HUDEP-2 (cell line): ENCODE measurements at regions not wholly inside any gene's neighbourhood (a gene's known extent, or its start where the extent isn't known, plus 50 kb on each side); places are given as distances from the start of the nearest gene placed in this dataset.

Experiments
- DNase-seq, 76 experiments: peaks; one replicate each; lab custom pipeline; 2025; ENCODE audit not compliant: unreplicated experiment in 76 of 76; lab: John Stamatoyannopoulos, UW

DNA sequence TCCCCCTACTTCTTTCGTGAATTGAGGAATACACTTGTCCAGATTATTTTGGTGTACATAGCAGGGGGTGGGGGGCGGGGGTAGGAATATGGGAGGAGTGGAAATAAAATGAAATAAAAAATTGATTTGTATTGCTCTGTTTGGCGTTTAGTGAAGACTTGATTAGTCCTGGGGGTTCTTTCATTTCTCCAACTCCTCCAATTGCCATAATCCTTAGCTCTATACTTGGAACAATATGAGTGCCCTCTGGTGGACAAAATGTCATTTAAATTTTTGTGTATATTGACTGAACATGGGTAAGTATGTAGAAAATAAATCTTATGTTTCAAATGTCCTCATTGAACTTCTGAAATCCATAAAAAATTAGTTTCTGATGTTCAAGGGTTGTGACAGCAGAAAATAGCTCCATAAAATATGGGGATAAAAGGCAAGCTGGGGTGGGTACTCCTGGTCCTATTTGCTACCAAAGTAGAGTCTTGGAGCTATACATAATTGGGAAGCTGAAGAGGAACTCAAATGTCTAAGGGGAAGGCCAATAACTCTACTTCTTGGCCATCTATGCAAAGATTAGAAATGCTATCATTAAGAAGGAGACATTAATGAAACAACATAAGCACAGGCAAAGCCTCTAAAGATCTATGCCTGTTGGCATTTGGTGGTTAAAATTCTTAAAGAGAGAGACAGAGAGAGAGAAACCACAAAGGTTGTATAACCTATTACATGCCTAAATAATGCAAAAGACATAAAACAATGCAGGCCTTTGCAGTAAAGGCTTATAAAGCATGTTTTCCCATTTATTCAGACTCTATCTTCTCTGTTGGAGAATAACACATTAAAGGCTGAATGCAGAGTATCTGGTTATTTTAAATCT is 421.6 kb downstream of the METTL15 start:
- DNase-seq, result peak in 17 of 76 experiments; percentile 3 to 46 (median 22)

DNA sequence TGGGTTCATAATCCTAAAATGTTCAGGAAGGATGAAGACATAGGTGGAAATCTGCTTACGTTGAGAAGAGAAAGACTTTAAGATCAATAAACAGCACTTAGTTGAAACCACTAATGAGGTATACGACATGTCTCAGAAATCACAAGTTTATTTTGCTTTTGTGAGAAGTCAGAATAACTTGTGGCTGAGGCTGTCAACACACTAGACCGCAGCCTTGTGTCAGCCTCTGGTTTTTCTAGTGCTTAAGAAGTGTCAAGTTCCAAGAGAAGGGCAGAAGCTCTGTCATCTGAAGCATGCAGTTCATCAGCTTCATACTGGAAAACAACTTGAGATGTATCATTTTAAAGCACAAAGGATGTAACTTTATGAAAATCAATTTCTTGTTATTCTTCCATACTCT is 420.9 kb downstream of the METTL15 start:
- no peak for DNase-seq

DNA sequence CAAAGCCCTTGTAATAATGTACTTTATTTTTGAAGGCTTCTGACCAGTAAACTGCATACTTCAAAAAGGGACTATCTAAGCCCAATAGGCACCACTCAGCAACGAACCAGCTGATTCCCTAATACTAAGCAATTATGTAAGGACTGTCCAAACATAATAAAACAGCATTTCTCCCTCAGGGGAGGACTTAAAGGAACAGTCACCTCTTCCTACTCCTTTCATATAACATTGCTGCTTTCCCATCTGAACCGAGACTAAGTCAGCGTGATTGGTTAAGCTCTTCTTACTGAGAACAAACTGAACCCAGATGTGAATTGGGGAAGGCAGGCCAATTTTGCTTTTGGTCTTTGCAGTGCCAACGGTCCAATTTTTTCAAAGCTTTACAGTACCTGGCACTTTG is 420.0 kb downstream of the METTL15 start:
- no peak for DNase-seq

DNA sequence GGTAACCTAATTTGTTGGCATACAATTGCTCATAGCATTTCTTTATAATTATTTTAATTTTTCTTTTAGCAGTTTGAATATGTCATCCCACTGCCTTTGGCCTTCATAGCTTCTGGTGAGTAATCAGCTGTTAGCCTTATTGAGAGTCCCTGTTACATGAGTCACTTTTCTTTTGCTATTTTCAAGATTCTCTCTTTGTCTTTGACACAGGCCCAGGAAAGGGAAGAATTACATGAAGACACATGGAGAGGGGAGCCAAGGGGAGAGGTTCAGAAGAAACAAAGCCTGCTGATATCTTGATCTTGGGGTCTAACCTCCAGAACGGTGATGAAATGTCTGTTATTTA is 418.2 kb downstream of the METTL15 start:
- no peak for DNase-seq

DNA sequence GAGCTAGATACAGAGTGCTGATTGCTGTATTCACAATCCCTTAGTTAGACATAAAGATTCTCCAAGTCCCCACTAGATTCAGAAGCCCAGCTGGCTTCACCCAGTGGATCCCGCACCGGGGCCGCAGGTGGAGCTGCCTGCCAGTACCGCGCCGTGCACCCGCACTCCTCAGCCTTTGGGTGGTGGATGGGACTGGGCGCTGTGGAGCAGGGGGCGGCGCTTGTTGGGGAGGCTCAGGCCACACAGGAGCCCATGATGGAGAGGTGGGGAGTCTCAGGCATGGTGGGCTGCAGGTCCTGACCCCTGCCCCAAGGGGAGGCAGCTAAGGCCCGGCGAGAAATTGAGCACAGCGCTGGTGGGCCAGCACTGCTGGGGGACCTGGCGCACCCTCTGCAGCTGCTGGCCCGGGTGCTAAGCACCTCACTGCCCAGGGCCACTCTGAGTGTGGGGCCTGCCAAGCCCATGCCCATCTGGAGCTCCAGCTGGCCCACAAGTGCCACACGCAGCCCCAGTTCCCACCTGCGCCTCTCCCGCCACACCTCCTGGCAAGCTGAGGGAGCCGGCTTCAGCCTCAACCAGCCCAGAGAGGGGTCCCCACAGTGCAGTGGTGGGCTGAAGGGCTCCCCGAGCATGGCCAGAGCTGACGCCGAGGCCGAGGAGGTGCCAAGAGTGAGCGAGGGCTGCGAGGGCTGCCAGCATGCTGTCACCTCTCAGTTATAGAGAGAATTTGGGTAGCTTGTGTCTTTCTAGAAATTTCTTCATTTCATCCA is 417.6 kb downstream of the METTL15 start:
- no peak for DNase-seq

DNA sequence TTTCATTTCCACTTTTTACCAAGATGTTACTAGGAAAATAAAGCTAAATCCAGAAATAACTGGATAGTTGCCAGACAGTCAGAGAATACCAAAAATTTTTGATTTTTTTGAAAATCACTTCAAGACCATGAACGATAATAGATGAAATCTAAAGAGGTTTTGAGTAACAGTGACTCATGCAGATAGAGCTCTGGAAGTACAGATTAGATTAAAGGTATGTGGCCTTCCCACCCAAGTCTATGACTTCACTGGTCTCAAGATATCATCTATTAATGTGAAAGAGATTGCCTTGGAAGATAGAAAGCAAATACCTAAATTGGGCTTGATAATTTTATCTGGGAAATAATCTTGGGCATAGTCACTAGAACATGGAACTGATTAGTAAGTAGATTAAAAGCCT is 415.9 kb downstream of the METTL15 start:
- no peak for DNase-seq

DNA sequence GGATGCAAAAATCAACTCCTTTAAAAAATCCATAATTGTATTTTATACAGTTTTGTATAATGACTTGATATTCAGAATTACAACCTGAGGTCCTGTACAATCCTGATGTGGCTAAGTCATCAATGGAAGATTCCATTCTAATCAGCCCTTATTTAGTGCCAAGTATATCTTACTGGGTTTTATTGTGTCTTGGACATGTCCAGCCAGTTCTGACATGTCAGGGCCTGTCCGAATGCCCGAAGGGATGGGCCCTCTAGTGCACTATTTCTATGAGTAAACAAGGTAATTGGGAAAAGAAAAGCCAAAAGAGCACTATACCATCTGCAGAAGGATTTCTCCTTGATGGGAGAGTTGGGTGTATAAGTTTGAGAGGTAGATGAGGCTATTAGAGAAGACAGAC is 412.9 kb downstream of the METTL15 start:
- DNase-seq, result no peak

DNA sequence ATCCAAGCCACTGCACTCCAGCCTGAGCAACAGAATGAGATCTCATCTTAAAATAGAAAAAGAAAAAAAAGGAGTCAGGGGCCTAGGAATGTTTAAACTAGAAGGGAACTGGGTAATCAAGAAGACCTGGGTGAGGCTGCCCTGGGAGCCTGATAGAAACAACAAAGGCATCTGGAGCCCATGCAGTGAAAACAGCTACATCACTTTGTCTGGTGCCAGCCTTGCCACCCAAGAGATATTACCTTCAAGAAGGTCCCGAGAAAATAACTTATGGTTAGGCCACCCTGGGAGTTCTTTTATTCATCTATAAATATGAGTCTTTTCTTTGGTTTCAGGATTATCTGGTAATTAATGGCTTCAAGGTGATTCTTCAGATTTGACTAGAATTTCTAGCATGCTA is 412.1 kb downstream of the METTL15 start:
- no peak for DNase-seq

DNA sequence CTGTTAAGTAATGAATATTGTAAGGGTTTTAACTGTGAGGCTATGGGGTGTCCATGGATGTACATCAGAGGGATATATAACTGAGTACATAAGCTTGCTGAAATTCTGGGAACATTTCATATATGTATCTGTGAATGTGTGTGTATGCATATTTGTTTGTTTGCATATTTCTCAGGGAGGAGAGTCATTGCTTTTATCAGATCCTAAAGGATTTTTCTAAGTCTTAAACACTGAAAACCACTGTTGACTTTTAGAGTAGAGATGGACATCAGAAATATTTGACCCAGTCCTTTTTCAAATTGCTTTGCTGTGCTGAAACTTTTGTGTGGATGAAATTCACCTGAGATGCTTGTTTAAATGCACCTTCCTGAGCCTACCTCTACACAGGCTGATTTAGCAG is 410.6 kb downstream of the METTL15 start:
- DNase-seq, result no peak

DNA sequence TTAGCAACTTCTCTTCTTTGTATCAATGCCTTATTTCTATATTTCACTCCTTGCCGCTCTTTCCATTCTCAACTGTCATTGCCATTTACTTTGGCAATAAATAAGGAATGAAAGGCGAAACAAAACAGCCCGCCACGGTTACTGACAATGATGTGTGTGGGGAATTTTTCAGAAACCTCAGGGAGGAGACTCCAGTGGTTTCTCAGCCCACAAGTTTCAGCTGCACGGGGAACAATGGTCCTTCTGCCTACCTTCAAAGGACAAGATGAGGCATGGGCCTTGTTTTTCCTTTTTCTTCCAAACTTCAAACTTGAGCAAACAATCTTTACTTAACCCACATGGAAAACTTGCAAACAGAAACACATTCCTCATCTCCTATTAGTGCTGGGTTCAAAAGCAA is 409.4 kb downstream of the METTL15 start:
- no peak for DNase-seq

DNA sequence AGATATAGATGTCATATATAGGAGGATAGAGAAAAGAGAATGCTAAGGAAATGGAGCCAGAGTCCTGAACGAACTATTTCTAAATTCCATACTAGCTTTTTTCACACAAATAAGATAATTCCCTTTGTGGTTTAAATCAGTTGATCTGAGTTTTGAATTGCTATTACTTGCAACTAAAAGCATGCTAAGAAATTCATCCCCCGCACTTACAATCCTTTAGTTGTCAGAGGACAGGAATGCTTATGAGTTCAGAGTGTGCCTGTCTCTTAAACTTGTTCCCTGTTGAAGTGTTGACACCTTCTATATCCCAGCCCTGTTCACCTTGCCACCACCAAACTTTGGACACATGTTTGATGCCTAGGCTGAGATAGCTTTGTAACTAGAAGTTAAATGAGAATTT is 406.2 kb downstream of the METTL15 start:
- no peak for DNase-seq

DNA sequence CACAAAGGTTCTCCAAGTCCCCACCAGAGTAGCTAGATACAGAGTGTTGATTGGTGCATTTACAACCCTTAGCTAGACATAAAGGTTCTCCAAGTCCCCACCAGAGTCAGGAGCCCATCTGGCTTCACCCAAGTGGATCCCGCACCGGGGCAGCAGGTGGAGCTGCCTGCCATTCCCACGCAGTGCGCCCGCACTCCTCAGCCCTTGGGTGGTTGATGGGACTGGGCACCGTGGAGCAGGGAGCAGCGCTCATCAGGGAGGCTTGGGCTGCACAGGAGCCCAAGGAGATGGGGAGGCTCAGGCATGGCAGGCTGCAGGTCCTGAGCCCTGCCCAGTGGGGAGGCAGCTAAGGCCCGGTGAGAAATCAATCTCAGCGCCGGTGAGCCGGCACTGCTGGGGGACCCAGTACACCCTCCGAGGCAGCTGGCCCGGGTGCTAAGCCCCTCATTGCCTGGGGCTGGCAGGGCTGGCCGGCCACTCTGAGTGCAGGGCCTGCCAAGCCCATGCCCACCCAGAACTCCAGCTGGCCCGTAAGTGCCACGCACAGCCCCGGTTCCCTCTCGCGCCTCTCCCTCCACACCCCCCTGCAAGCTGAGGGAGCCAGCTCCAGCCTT is 404.1 kb downstream of the METTL15 start:
- DNase-seq, result no peak

DNA sequence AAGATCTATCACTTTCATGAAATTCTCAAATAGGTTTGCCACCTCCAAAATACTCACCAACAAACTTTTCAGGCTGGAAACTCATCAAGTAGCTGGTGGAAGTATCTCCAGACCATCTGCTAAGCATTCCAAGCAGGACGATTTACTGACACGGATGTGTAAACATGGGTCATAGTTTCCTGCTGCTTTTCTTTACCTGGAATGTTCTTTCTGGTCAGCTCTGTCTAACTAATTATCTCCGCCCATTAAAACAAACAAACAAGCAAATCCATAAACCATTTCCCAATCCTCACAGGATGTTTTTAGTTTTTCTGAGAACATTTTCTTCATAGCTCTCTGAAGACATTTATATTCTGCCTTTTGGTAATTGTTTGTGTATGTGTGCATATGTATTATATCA is 397.0 kb downstream of the METTL15 start:
- no peak for DNase-seq

DNA sequence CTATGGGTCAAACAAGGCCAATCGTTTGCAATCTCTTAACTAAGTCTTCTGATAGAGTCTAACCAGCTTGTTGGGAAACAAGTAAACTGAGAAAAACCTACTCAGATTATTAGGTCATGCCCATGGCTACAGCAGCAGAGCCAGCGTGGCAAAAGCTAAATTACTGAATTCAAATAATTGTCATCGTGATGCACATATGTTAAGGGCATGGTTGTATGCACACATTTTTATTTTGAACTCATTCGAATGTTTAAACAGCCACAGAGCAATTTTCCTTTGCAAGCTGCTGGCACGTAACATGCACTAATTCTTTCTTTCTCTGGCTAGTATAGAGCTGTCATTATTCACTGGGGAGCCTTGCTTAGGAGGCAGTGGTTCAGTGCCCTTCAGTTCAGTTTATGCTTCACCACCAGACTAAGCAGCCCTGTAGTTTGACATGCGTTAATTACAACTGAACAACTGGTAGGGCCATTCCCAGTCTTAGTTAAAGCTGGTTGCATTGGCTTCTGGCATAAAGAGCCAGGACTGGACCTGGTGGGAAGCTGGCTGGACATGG is 396.4 kb downstream of the METTL15 start:
- no peak for DNase-seq

DNA sequence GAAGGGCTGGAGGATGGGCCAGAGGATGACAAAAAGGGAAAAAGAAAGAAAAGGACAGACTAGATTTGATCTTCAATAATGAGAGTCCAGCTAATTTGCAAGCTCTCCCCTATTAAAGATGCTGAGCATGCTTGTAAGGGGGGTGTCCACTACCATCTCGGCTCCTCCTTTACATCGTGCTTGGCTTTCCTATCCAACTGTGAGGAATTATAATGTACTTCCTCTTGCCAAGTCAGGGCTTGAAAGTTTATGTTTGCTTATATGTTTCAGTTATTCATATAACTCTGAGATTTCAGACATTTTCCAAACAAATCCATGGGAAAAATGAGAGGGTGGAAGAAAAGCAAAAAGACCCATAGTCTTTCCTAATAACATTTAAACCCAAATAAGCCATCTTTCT is 387.1 kb downstream of the METTL15 start:
- no peak for DNase-seq

DNA sequence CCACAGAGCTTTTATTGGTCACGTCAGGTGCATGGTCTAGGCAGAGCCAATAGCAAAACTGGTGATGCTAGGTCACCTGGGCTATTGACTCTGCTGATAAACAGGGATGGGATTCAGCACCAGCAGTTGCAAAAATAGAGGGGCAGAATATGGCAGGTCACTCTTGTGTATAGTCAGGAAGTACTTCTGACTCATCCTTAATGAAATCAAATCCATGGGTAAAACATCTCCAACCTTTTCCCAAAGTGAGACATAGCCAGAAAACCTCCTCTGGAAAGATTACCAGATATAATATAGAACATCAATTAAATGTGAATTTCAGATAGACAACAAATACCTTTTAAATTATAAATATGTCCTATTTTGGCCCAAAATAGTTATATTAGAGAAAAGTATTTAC is 383.2 kb downstream of the METTL15 start:
- DNase-seq, result no peak

DNA sequence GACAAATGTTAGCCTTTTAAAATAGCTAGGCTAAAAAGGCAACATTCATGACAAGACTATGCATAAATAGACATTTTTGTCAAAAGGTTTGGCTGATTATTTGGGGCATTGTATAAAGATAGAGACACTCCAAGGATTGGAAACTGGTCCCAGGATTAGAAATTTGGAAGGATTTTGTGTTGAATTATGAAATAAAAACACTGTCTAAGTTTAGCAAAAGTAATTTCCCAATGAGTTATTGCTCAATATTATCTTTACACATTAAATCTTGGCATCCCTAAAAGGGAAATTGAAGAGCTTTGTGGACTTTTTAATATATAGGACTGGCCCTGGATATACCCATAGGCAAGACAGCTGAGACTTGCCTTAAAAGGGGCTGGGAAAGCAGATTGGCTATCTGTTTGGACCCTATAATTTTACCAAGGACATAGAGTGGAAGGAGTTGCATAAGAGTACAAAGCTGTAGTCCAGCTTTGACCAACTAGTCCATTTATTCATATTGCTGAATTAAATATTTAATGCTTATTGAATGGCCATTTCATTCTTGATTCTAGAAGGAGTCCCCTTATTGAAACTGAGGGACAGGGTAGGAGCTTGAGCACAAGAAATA is 382.7 kb downstream of the METTL15 start:
- no peak for DNase-seq

DNA sequence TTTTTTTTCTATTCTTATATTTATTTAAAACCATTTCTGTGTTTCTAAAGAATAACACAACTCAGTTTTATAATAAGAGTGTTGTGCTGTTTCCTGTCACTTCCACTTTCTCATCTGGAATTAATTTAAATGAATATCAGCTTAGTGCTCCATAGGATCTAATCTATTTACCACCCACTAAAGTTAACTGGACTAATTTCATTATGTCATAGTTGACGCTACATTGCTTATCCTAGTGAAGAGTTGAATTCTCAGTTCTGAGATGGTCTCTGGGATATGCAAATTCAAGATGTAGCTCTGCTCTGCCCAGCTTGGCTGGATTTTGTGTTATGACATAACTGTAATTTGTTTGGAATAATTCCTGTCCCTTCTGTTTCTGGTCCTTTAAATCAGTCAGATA is 380.1 kb downstream of the METTL15 start:
- DNase-seq, result no peak

DNA sequence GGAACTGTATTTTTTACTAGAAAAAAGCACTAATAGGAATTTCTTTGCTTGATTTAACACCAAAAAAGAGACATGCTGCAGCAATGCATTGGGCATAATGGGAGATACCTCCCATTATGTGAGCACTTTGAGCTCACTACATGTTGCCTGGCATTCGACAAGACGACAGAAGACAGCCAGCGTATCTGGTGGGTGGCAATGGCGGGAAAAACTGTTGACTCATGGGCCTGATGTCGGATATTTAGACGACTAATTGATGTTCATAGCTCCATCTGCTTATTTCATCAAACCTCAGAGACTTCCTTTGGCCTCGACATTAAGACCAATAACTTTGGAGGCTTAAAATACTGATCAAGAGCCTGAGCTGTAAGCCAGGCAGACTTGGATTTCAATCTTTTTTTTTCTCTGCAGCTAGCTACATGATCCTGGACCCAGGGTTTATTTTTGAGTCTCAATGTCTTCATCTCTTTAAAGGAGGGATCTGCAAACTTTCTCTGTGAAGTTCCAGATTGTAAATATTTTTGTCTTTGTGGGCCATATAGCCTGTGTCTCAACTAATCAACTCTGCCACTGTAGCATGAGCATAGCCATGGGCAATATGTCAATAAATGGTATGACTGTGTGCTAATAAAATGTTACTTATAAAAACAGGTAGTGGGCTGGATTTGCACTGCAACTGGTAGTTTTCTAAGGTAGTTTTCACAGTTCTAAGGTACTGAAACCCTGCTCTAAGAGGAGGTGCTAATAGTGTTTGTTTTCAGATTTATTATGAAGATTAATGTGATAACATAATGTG is 375.1 kb downstream of the METTL15 start:
- no peak for DNase-seq

DNA sequence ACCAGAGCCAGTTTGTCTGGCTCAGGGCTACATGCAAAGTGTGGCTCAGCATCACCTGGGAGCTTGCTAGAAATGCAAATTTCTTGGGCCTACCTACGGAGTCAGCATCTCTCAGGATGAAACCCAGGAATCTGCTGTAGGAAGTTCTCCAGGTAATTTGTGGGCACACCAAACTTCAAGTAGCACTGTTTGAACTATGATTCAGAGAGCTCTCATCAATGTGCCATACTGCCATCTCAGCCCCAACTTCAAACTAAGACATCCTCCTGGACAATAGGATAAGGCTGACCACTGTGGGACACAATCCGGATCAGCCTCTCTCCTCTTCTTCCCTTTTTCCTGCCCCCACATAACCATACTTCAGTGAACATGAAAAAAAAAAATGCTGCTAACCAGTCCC is 374.5 kb downstream of the METTL15 start:
- no peak for DNase-seq
